Lung (tissue), 11 donors: ENCODE measurements at regions not wholly inside any gene's neighbourhood (a gene's known extent, or its start where the extent isn't known, plus 50 kb on each side); places are given as distances from the start of the nearest gene placed in this dataset.

ENCODE experiments used
- ATAC-seq: fragments of 200-7000 bp; cut with Tn5 transposase; one replicate; pipeline ENCODE4 v1.9.1; 2020; ENCODE audit warnings: moderate number of reproducible peaks; ENCODE audit not compliant: insufficient read depth, low FRiP score
- DNase-seq, 3 donors: peaks; one replicate each; pipeline ENCODE4 v3.0.0-alpha.2; 2013 to 2017
- H3K27ac ChIP-seq, 2 donors: one replicate each; pipeline ENCODE4 v1.5.1; 2013; ENCODE audit warnings: mild to moderate bottlenecking in 2 of 2, moderate library complexity in 2 of 2, control low read depth in 1 of 2, inconsistent platforms in 1 of 2, low read depth in 1 of 2, low read length in 1 of 2
- H3K27me3 ChIP-seq, 3 donors: one replicate each; pipeline ENCODE4 v1.5.1; 2013; ENCODE audit warnings: low read length in 2 of 3; ENCODE audit not compliant: control insufficient read depth in 3 of 3, insufficient read depth in 3 of 3
- H3K36me3 ChIP-seq, 4 donors: one replicate each; pipeline ENCODE4 v1.5.1; 2013; ENCODE audit warnings: low read length in 4 of 4, mild to moderate bottlenecking in 1 of 4, moderate library complexity in 1 of 4; ENCODE audit not compliant: control insufficient read depth in 4 of 4, insufficient read depth in 4 of 4
- H3K4me1 ChIP-seq, 5 donors: one replicate each; pipeline ENCODE4 v1.5.1; 2013; ENCODE audit warnings: low read length in 5 of 5, mild to moderate bottlenecking in 2 of 5, moderate library complexity in 1 of 5; ENCODE audit not compliant: control insufficient read depth in 5 of 5, insufficient read depth in 5 of 5
- H3K4me3 ChIP-seq: one replicate; pipeline ENCODE4 v1.5.1; 2013; ENCODE audit warnings: mild to moderate bottlenecking, control low read depth, moderate library complexity
- H3K9ac ChIP-seq, 2 donors: one replicate each; pipeline ENCODE4 v1.5.1; 2013; ENCODE audit warnings: low read length in 2 of 2, control low read depth in 1 of 2; ENCODE audit not compliant: insufficient read depth in 1 of 2
- H3K9me3 ChIP-seq, 4 donors: one replicate each; pipeline ENCODE4 v1.5.1; 2013; ENCODE audit warnings: low read length in 3 of 4, mild to moderate bottlenecking in 1 of 4, moderate library complexity in 1 of 4; ENCODE audit not compliant: control insufficient read depth in 4 of 4, insufficient read depth in 3 of 4
- WGBS, 2 donors: extraction: QIAGEN DNeasy Blood & Tissue Kit; methylation state at CpG; one replicate each; pipeline ENCODE4 v1.1.7; 2013; 5-methylcytosine and 5-hydroxymethylcytosine counted together
- TF ChIP-seq, protein P1 (sequence below): IDR thresholded peaks from 2 replicates; pipeline ENCODE4 v1.5.1; 2012; ENCODE audit warnings: mild to moderate bottlenecking; ENCODE audit errors: control extremely low read depth, extremely low read depth
- donor health status: control.
- donor health status: control.
- donor health status: Bipolar disorder and iron deficiency.
- donor health status: healthy.
- donor health status: DM: yes; HTN: yes; CAD: no.

GRCh38 chr10:63057509-63057908 lies 75.6 kb upstream of the NRBF2 start:
- ATAC-seq (no peak), DNase-seq (no peak)
- Histone ChIP-seq H3K9ac (no peak overlapping the region), H3K9me3 (peaks cover 0 to 1% (median 0%) of the 10 kb centered on the region in 4 donors), H3K36me3 (no peaks in the 10 kb centered on the region), H3K27me3 (no peaks in the 10 kb centered on the region), H3K4me1 (no peaks in the 10 kb centered on the region), H3K4me3 (no peak overlapping the region), H3K27ac (no peak overlapping the region)
- TF ChIP-seq, protein P1, sequence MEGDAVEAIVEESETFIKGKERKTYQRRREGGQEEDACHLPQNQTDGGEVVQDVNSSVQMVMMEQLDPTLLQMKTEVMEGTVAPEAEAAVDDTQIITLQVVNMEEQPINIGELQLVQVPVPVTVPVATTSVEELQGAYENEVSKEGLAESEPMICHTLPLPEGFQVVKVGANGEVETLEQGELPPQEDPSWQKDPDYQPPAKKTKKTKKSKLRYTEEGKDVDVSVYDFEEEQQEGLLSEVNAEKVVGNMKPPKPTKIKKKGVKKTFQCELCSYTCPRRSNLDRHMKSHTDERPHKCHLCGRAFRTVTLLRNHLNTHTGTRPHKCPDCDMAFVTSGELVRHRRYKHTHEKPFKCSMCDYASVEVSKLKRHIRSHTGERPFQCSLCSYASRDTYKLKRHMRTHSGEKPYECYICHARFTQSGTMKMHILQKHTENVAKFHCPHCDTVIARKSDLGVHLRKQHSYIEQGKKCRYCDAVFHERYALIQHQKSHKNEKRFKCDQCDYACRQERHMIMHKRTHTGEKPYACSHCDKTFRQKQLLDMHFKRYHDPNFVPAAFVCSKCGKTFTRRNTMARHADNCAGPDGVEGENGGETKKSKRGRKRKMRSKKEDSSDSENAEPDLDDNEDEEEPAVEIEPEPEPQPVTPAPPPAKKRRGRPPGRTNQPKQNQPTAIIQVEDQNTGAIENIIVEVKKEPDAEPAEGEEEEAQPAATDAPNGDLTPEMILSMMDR, result no peak
- WGBS, 2 donors, result 90 to 95% methylated on average over 10 of the region's 10 CpGs

DNA sequence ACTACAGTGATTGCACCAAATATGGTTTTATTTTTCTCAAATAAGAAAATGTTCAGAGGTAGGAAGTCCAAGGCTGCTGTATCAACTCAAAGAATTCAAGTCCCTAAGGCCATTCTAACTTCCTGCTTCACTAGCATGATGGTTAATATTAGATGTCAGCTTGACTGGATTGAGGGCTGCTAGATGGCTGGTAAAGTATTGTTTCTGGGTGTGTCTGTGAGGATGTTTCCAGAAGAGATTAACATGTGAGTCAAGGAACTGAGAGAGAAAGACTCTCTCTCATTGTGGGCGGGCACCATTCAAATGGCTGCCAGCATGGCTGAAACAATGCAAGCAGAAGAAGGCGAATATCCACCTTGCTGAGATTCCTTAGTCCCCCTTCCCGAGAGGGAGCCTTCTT lies 77.4 kb upstream of the NRBF2 start:
- 82 to 93% methylated on average over 3 of the region's 3 CpGs for WGBS, 2 donors
- no peak overlapping the region for H3K27ac ChIP-seq
- DNase-seq, result no peak

GRCh38 chr10:63054889-63055611 lies 78.1 kb upstream of the NRBF2 start:
- Histone ChIP-seq H3K9me3 (no peaks in the 10 kb centered on the region), H3K4me1 (no peaks in the 10 kb centered on the region), H3K36me3 (no peaks in the 10 kb centered on the region), H3K27ac (no peak overlapping the region), H3K9ac (no peak overlapping the region), H3K4me3 (no peak overlapping the region), H3K27me3 (no peaks in the 10 kb centered on the region)
- no peak for ATAC-seq
- TF ChIP-seq, protein P1, result no peak
- DNase-seq, result no peak

More for the DNA sequence above, 77.4 kb upstream of the NRBF2 start:
- Histone ChIP-seq H3K4me1 (no peaks in the 10 kb centered on the region), H3K27me3 (no peaks in the 10 kb centered on the region), H3K36me3 (no peaks in the 10 kb centered on the region), H3K4me3 (no peak overlapping the region), H3K9me3 (no peaks in the 10 kb centered on the region), H3K9ac (no peak overlapping the region)
- TF ChIP-seq, protein P1, result no peak
- ATAC-seq, result no peak

DNA sequence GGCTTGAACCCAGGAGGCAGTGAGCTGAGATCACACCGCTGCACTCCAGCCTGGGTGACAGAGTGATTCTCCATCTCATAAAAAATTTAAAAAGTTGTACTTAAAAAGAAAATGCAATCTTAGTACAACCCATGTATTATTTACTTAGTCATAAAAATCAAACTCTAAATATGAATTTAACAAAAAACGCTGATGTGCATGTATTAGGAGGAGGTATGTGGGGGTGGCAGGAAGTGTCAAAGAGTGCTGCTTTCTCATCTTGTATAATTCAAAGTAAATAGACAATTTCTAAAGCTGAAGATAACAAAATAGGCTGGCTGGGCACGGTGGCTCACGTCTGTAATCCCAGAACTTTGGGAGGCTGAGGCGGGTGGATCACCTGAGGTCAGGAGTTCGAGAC lies 81.0 kb upstream of the NRBF2 start:
- WGBS, 2 donors, result 75 to 78% methylated on average over 6 of the region's 6 CpGs
- ATAC-seq (no peak), DNase-seq (no peak)
- H3K9me3 ChIP-seq, result no peaks in the 10 kb centered on the region
- H3K27ac ChIP-seq, result no peak overlapping the region
- H3K27me3 ChIP-seq, result no peaks in the 10 kb centered on the region
- no peak overlapping the region for H3K9ac ChIP-seq
- TF ChIP-seq, protein P1, result no peak
- H3K4me1 ChIP-seq, result no peaks in the 10 kb centered on the region
- no peaks in the 10 kb centered on the region for H3K36me3 ChIP-seq
- H3K4me3 ChIP-seq, result no peak overlapping the region
